ENCODE measurements at regions not wholly inside any gene's neighbourhood (a gene's known extent, or its start where the extent isn't known, plus 50 kb on each side); places are given as distances from the start of the nearest gene placed in this dataset.

GRCh38 chr1:219294251-219294650 is 120.6 kb downstream of the LYPLAL1 start:
- Histone ChIP-seq H3K4me1 (ENCODE audit: low read depth, poor library complexity, severe bottlenecking) (no peaks in the 10 kb centered on the region), H3K27me3 (ENCODE audit: insufficient read depth, low read depth) (no peaks in the 10 kb centered on the region), H2AFZ (ENCODE audit: low read depth) (no peak overlapping the region), H3K4me2 (no peak overlapping the region), H3K9ac (no peak overlapping the region), H3K27ac (no peak overlapping the region), H4K20me1 (ENCODE audit: insufficient read depth) (no peaks in the 10 kb centered on the region), H3K4me3 (IDR thresholded peaks at IDR 0.05; ENCODE audit: insufficient read depth, low read depth, low read length) (no peak overlapping the region), H3K36me3 (ENCODE audit: insufficient read depth) (no peaks in the 10 kb centered on the region), H3K79me2 (ENCODE audit: insufficient read depth, low read depth) (no peaks in the 10 kb centered on the region)
- no peak for TF ChIP-seq CTCF (conservative IDR thresholded peaks at IDR 0.05; ENCODE audit: low read depth, low read length)

GRCh38 chr1:219293410-219293809 is 119.7 kb downstream of the LYPLAL1 start:
- H3K4me1 ChIP-seq (ENCODE audit: low read depth, poor library complexity, severe bottlenecking) = no peaks in the 10 kb centered on the region
- H3K4me2 ChIP-seq = no peak overlapping the region
- no peak for TF ChIP-seq CTCF (conservative IDR thresholded peaks at IDR 0.05; ENCODE audit: low read depth, low read length)
- no peak overlapping the region for H3K9ac ChIP-seq
- no peaks in the 10 kb centered on the region for H3K36me3 ChIP-seq (ENCODE audit: insufficient read depth)
- no peaks in the 10 kb centered on the region for H3K79me2 ChIP-seq (ENCODE audit: insufficient read depth, low read depth)
- no peak overlapping the region for H3K27ac ChIP-seq
- H2AFZ ChIP-seq (ENCODE audit: low read depth) = no peak overlapping the region
- H4K20me1 ChIP-seq (ENCODE audit: insufficient read depth) = no peaks in the 10 kb centered on the region
- no peaks in the 10 kb centered on the region for H3K27me3 ChIP-seq (ENCODE audit: insufficient read depth, low read depth)
- H3K4me3 ChIP-seq (IDR thresholded peaks at IDR 0.05; ENCODE audit: insufficient read depth, low read depth, low read length) = no peak overlapping the region

- no peak for TF ChIP-seq CTCF (conservative IDR thresholded peaks at IDR 0.05; ENCODE audit: low read depth, low read length)
Measured at GRCh38 chr1:219292999-219293398, 119.3 kb downstream of the LYPLAL1 start.

GRCh38 chr1:219292341-219292740 is 118.7 kb downstream of the LYPLAL1 start:
- no peak overlapping the region for H3K4me2 ChIP-seq
- H3K27ac ChIP-seq = no peak overlapping the region
- H2AFZ ChIP-seq (ENCODE audit: low read depth) = no peak overlapping the region
- no peaks in the 10 kb centered on the region for H3K27me3 ChIP-seq (ENCODE audit: insufficient read depth, low read depth)
- H3K4me1 ChIP-seq (ENCODE audit: low read depth, poor library complexity, severe bottlenecking) = no peaks in the 10 kb centered on the region
- no peak for TF ChIP-seq CTCF (conservative IDR thresholded peaks at IDR 0.05; ENCODE audit: low read depth, low read length)
- H3K79me2 ChIP-seq (ENCODE audit: insufficient read depth, low read depth) = no peaks in the 10 kb centered on the region
- H3K9ac ChIP-seq = no peak overlapping the region
- H3K36me3 ChIP-seq (ENCODE audit: insufficient read depth) = no peaks in the 10 kb centered on the region
- H4K20me1 ChIP-seq (ENCODE audit: insufficient read depth) = no peaks in the 10 kb centered on the region
- no peak overlapping the region for H3K4me3 ChIP-seq (IDR thresholded peaks at IDR 0.05; ENCODE audit: insufficient read depth, low read depth, low read length)

More at GRCh38 chr1:219292999-219293398, 119.3 kb downstream of the LYPLAL1 start:
- Histone ChIP-seq H3K27me3 (ENCODE audit: insufficient read depth, low read depth) (no peaks in the 10 kb centered on the region), H4K20me1 (ENCODE audit: insufficient read depth) (no peaks in the 10 kb centered on the region), H3K9ac (no peak overlapping the region), H3K36me3 (ENCODE audit: insufficient read depth) (no peaks in the 10 kb centered on the region), H3K27ac (no peak overlapping the region), H3K79me2 (ENCODE audit: insufficient read depth, low read depth) (no peaks in the 10 kb centered on the region), H3K4me2 (no peak overlapping the region), H3K4me1 (ENCODE audit: low read depth, poor library complexity, severe bottlenecking) (no peaks in the 10 kb centered on the region), H3K4me3 (IDR thresholded peaks at IDR 0.05; ENCODE audit: insufficient read depth, low read depth, low read length) (no peak overlapping the region), H2AFZ (ENCODE audit: low read depth) (no peak overlapping the region)

All from KMS-11 (cell line).